ENCODE measurements at regions not wholly inside any gene's neighbourhood (a gene's known extent, or its start where the extent isn't known, plus 50 kb on each side); places are given as distances from the start of the nearest gene placed in this dataset.

- Mint-ChIP-seq H3K4me3 (no peak overlapping the region), H3K27ac (ENCODE audit: unreplicated experiment) (no peak overlapping the region), H3K27me3 (ENCODE audit: low read depth) (no peaks in the 10 kb centered on the region), H3K36me3 (ENCODE audit: low read depth) (no peaks in the 10 kb centered on the region), H3K4me1 (no peaks in the 10 kb centered on the region), H3K9me3 (no peaks in the 10 kb centered on the region)
- TF ChIP-seq, protein P1, sequence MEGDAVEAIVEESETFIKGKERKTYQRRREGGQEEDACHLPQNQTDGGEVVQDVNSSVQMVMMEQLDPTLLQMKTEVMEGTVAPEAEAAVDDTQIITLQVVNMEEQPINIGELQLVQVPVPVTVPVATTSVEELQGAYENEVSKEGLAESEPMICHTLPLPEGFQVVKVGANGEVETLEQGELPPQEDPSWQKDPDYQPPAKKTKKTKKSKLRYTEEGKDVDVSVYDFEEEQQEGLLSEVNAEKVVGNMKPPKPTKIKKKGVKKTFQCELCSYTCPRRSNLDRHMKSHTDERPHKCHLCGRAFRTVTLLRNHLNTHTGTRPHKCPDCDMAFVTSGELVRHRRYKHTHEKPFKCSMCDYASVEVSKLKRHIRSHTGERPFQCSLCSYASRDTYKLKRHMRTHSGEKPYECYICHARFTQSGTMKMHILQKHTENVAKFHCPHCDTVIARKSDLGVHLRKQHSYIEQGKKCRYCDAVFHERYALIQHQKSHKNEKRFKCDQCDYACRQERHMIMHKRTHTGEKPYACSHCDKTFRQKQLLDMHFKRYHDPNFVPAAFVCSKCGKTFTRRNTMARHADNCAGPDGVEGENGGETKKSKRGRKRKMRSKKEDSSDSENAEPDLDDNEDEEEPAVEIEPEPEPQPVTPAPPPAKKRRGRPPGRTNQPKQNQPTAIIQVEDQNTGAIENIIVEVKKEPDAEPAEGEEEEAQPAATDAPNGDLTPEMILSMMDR (conservative IDR thresholded peaks at IDR 0.05) = no peak
- DNase-seq (ENCODE audit: low read depth, low spot score) = no peak
Measured at GRCh38 chr4:79223993-79224776, 101.7 kb downstream of the NAA11 start.

DNA sequence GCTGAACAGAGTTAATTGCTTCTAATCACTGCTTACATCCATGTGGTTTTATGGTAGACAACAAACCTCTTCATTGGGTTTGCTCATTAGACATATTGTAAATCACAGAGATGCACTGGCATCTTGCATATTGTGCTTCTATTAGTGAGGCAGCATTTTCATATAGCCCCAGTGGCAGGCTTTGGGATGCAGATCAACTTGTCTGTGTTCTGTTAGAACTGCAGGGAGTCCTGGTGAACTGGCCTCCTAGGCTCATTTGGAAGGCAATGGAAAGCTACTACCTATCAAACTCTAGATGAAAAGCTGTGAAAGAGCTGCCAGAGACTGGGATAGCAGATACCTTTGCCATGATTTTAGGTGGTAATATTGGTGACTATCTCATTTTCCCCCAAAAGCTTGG lies 108.8 kb downstream of the NAA11 start:
- Mint-ChIP-seq H3K4me1 (no peaks in the 10 kb centered on the region), H3K9me3 (no peaks in the 10 kb centered on the region), H3K27me3 (ENCODE audit: low read depth) (no peaks in the 10 kb centered on the region), H3K4me3 (no peak overlapping the region), H3K36me3 (ENCODE audit: low read depth) (no peaks in the 10 kb centered on the region), H3K27ac (ENCODE audit: unreplicated experiment) (no peak overlapping the region)
- no peak for DNase-seq (ENCODE audit: low read depth, low spot score)
- TF ChIP-seq, protein P1 (conservative IDR thresholded peaks at IDR 0.05) = no peak

DNA sequence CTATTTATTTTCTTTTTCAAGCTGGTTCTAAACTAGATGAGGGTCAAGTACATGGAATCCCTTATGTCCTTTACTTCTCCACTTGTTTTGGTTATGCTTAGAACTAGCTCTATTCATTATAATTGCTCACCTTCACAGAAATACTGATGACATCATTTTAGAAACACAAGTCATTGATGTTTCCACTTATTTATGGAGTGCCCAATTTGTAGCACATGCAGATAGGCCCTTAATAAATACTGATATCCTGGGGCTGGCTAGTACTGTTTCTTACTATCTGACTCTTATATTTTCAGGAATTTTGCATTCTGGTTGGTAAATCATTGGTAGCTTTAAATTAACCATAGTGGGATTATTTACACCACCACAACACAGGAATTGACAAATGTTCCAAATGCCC lies 112.2 kb downstream of the NAA11 start:
- Mint-ChIP-seq H3K36me3 (ENCODE audit: low read depth) (no peaks in the 10 kb centered on the region), H3K9me3 (no peaks in the 10 kb centered on the region), H3K4me3 (no peak overlapping the region), H3K27me3 (ENCODE audit: low read depth) (no peaks in the 10 kb centered on the region), H3K27ac (ENCODE audit: unreplicated experiment) (no peak overlapping the region), H3K4me1 (no peaks in the 10 kb centered on the region)
- no peak for DNase-seq (ENCODE audit: low read depth, low spot score)
- TF ChIP-seq, protein P1 (conservative IDR thresholded peaks at IDR 0.05) = no peak

- TF ChIP-seq, protein P1 (conservative IDR thresholded peaks at IDR 0.05) = no peak
- Mint-ChIP-seq H3K4me3 (no peak overlapping the region), H3K9me3 (no peaks in the 10 kb centered on the region), H3K27me3 (ENCODE audit: low read depth) (no peaks in the 10 kb centered on the region), H3K36me3 (ENCODE audit: low read depth) (no peaks in the 10 kb centered on the region), H3K27ac (ENCODE audit: unreplicated experiment) (no peak overlapping the region), H3K4me1 (no peaks in the 10 kb centered on the region)
- DNase-seq (ENCODE audit: low read depth, low spot score) = no peak
Measured at GRCh38 chr4:79213010-79213409, 112.9 kb downstream of the NAA11 start.

DNA sequence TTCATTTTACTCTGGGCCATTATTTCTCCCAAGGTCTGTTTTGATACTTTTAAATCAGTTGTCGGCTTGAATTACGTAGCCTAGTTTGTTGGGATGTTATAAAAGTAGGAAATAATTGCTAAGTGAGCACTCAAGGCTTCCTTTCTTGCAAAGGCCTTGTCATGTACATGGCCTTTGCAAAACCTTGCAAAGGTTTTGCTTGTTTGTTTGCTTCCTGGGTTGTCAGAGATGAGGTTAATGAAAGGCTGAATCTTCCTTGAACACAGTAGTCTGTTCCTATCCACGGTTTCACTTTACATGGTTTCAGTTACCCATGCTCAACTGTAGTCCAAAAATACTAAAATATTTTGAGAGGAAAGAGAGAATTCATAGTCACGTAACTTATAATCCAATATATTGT lies 113.5 kb downstream of the NAA11 start:
- Mint-ChIP-seq H3K4me1 (no peaks in the 10 kb centered on the region), H3K9me3 (no peaks in the 10 kb centered on the region), H3K27me3 (ENCODE audit: low read depth) (no peaks in the 10 kb centered on the region), H3K36me3 (ENCODE audit: low read depth) (no peaks in the 10 kb centered on the region), H3K4me3 (no peak overlapping the region), H3K27ac (ENCODE audit: unreplicated experiment) (no peak overlapping the region)
- no peak for DNase-seq (ENCODE audit: low read depth, low spot score)
- TF ChIP-seq, protein P1 (conservative IDR thresholded peaks at IDR 0.05) = no peak

Data from neural crest cell (in vitro differentiated cells).